ENCODE measurements at regions not wholly inside any gene's neighbourhood (a gene's known extent, or its start where the extent isn't known, plus 50 kb on each side); places are given as distances from the start of the nearest gene placed in this dataset.

- Histone ChIP-seq H3K4me3 (no peak overlapping the region), H3K36me3 (no peaks in the 10 kb centered on the region), H3K4me1 (no peaks in the 10 kb centered on the region), H3K27me3 (no peaks in the 10 kb centered on the region), H3K27ac (replicated peaks in 1 of 4) (no peak overlapping the region), H3K9me3 (no peaks in the 10 kb centered on the region)
- WGBS = 69% methylated on average over 2 of the region's 4 CpGs
- no peak for DNase-seq (ENCODE audit: extremely low spot score)
- TF ChIP-seq EP300 (IDR thresholded peaks at IDR 0.05) (no peak), CTCF (IDR thresholded peaks at IDR 0.05) (no peak), POLR2A (IDR thresholded peaks at IDR 0.05; ENCODE audit: low read depth) (no peak), POLR2AphosphoS5 (IDR thresholded peaks at IDR 0.05) (no peak)
- intact Hi-C loops (cut with DNase I) = no loop called here
Observed at GRCh38 chr3:80870476-80871041, 890.9 kb downstream of the GBE1 start.

DNA sequence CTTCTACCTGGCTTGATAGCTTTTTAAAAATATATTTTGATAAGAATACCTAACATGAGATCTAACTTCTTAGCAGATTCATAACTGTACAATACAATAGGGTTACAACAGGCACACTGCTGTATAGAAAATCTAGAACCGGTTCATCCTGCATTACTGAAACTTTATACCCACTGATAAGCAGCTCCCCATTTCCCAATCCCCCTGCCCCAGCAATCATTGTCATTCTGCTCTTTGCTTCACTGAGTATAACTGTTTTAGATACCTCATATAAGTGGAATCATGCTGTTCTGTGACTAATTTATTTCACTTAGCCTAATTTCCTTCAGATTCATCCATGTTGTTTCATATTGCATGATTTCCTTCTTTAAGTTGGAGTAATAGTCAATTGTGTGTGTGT lies 906.0 kb downstream of the GBE1 start:
- intact Hi-C loops (cut with DNase I) = no loop called here
- Histone ChIP-seq H3K4me1 (no peaks in the 10 kb centered on the region), H3K27me3 (no peaks in the 10 kb centered on the region), H3K9me3 (no peaks in the 10 kb centered on the region), H3K27ac (replicated peaks in 1 of 4) (no peak overlapping the region), H3K4me3 (no peak overlapping the region), H3K36me3 (no peaks in the 10 kb centered on the region)
- 85% methylated on average over 1 of the region's 1 CpG for WGBS
- TF ChIP-seq CTCF (IDR thresholded peaks at IDR 0.05) (no peak), EP300 (IDR thresholded peaks at IDR 0.05) (no peak), POLR2A (IDR thresholded peaks at IDR 0.05; ENCODE audit: low read depth) (no peak), POLR2AphosphoS5 (IDR thresholded peaks at IDR 0.05) (no peak)
- DNase-seq (ENCODE audit: extremely low spot score) = no peak

DNA sequence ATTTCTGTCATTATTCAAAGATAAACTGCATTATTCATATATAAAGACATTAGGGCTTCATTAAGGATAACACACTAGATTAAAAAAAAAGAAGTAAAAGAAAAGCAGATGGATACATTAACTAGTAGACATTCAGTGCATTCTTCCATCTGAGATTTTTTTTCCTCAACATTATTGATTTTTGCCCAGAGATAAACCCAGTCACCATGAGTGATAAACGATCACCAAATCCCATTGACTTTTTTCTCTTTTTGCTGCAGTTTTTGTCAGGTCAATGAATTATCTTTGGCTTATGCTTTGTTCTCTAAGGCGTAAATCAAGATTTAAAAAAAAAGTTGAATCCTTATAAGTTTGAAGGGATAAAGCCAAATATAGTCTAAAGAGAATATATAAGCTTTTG lies 925.0 kb downstream of the GBE1 start:
- H3K9me3 ChIP-seq = no peaks in the 10 kb centered on the region
- H3K4me3 ChIP-seq = no peak overlapping the region
- DNase-seq (ENCODE audit: extremely low spot score) = no peak
- no peaks in the 10 kb centered on the region for H3K36me3 ChIP-seq
- TF ChIP-seq CTCF (IDR thresholded peaks at IDR 0.05) (no peak), EP300 (IDR thresholded peaks at IDR 0.05) (no peak), POLR2AphosphoS5 (IDR thresholded peaks at IDR 0.05) (no peak), POLR2A (IDR thresholded peaks at IDR 0.05; ENCODE audit: low read depth) (no peak)
- no peaks in the 10 kb centered on the region for H3K4me1 ChIP-seq
- H3K27me3 ChIP-seq = no peaks in the 10 kb centered on the region
- intact Hi-C loops (cut with DNase I) = no loop called here
- no peak overlapping the region for H3K27ac ChIP-seq (replicated peaks in 1 of 4)
- WGBS = 43% methylated on average over 2 of the region's 2 CpGs

- Histone ChIP-seq H3K4me1 (no peaks in the 10 kb centered on the region), H3K27me3 (no peaks in the 10 kb centered on the region), H3K9me3 (no peaks in the 10 kb centered on the region), H3K36me3 (no peaks in the 10 kb centered on the region), H3K4me3 (no peak overlapping the region), H3K27ac (replicated peaks in 1 of 4) (no peak overlapping the region)
- no peak for TF ChIP-seq EP300 (IDR thresholded peaks at IDR 0.05)
- TF ChIP-seq POLR2AphosphoS5 (IDR thresholded peaks at IDR 0.05) = no peak
- no peak for TF ChIP-seq POLR2A (IDR thresholded peaks at IDR 0.05; ENCODE audit: low read depth)
- no peak for DNase-seq (ENCODE audit: extremely low spot score)
- 55% methylated on average over 4 of the region's 4 CpGs for WGBS
- intact Hi-C loops (cut with DNase I) = no loop called here
Observed at GRCh38 chr3:80807577-80807976, 953.9 kb downstream of the GBE1 start.

DNA sequence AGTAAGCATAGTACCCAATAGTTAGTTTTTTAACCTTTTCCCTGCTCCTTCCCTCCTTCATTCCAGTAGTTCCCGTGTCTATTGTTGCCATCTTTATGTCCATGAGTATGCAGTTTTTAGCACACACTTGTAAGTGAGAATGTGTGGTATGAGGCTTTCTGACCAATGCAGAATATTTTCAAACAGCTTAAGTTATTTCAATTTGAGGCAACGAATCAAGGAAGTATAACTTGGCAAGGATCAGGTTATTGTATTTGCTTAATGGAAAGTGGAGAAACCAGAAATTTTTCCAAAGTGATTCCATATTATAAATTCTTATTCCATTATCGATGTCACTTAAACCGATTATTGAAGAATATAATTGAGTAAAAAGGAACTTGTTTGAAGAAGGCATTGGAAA lies 954.8 kb downstream of the GBE1 start:
- Histone ChIP-seq H3K36me3 (no peaks in the 10 kb centered on the region), H3K9me3 (no peaks in the 10 kb centered on the region), H3K27ac (replicated peaks in 1 of 4) (no peak overlapping the region), H3K27me3 (no peaks in the 10 kb centered on the region), H3K4me3 (no peak overlapping the region), H3K4me1 (no peaks in the 10 kb centered on the region)
- DNase-seq (ENCODE audit: extremely low spot score) = no peak
- TF ChIP-seq EP300 (IDR thresholded peaks at IDR 0.05) (no peak), POLR2A (IDR thresholded peaks at IDR 0.05; ENCODE audit: low read depth) (no peak), CTCF (IDR thresholded peaks at IDR 0.05) (no peak), POLR2AphosphoS5 (IDR thresholded peaks at IDR 0.05) (no peak)
- intact Hi-C loops (cut with DNase I) = no loop called here
- WGBS = 79% methylated on average over 4 of the region's 4 CpGs

Data from esophagus muscularis mucosa (tissue), 4 donors.